Liver (tissue), 8 donors: ENCODE measurements at regions not wholly inside any gene's neighbourhood (a gene's known extent, or its start where the extent isn't known, plus 50 kb on each side); places are given as distances from the start of the nearest gene placed in this dataset.

Experiments used
- DNase-seq: peaks from one replicate; pipeline ENCODE4 v3.0.0-alpha.2; 2017; ENCODE audit warnings: low spot score
- H3K27ac ChIP-seq, 2 donors: one replicate each; pipeline ENCODE4 v1.7.0; 2013; ENCODE audit warnings: inconsistent platforms in 2 of 2, low read length in 2 of 2, control low read depth in 1 of 2, low read depth in 1 of 2, mild to moderate bottlenecking in 1 of 2
- H3K27me3 ChIP-seq, 4 donors: one replicate each; pipeline versions ENCODE4 v1.6.1 to v1.7.0; 2013; ENCODE audit warnings: low read length in 3 of 4, inconsistent platforms in 1 of 4, mild to moderate bottlenecking in 1 of 4, moderate library complexity in 1 of 4; ENCODE audit not compliant: control insufficient read depth in 4 of 4, insufficient read depth in 4 of 4
- H3K36me3 ChIP-seq, 4 donors: one replicate each; pipeline versions ENCODE4 v1.6.1 to v1.7.0; 2013; ENCODE audit warnings: low read length in 3 of 4, mild to moderate bottlenecking in 3 of 4, low read depth in 1 of 4, moderate library complexity in 1 of 4; ENCODE audit not compliant: control insufficient read depth in 4 of 4, insufficient read depth in 3 of 4
- H3K4me1 ChIP-seq, 4 donors: one replicate each; pipeline versions ENCODE4 v1.6.1 to v1.7.0; 2013; ENCODE audit warnings: low read length in 3 of 4, mild to moderate bottlenecking in 3 of 4, moderate library complexity in 1 of 4; ENCODE audit not compliant: control insufficient read depth in 4 of 4, insufficient read depth in 4 of 4
- H3K4me3 ChIP-seq, 3 donors: one replicate each; pipeline versions ENCODE4 v1.6.1 to v1.7.0; 2013; ENCODE audit warnings: low read length in 3 of 3, control low read depth in 1 of 3, low read depth in 1 of 3, mild to moderate bottlenecking in 1 of 3
- H3K9ac ChIP-seq, 2 donors: one replicate each; pipeline ENCODE4 v1.7.0; 2013; ENCODE audit warnings: low read length in 2 of 2, mild to moderate bottlenecking in 2 of 2, moderate library complexity in 2 of 2, control low read depth in 1 of 2, low read depth in 1 of 2
- H3K9me3 ChIP-seq, 4 donors: one replicate each; pipeline versions ENCODE4 v1.6.1 to v1.7.0; 2013; ENCODE audit warnings: low read length in 3 of 4; ENCODE audit not compliant: control insufficient read depth in 4 of 4
- ATF3 ChIP-seq: IDR thresholded peaks from 2 replicates; pipeline ENCODE4 v1.6.1; 2016; ENCODE audit warnings: antibody characterized with exemption
- CTCF ChIP-seq: fragments of 150-350 bp; IDR thresholded peaks from 2 replicates; pipeline ENCODE4 v1.5.1; 2017; ENCODE audit warnings: improper control_type of control experiment, low read depth, low read length; ENCODE audit not compliant: missing input control
- EGR1 ChIP-seq, 2 donors: IDR thresholded peaks; 2 replicates each; pipeline ENCODE4 v1.6.1; 2016 to 2018; ENCODE audit warnings: antibody characterized with exemption in 2 of 2, low read depth in 2 of 2
- FOXA1 ChIP-seq: IDR thresholded peaks from 2 replicates; pipeline ENCODE4 v1.6.1; 2016; ENCODE audit warnings: antibody characterized with exemption
- FOXA2 ChIP-seq: IDR thresholded peaks from 2 replicates; pipeline ENCODE4 v1.6.1; 2016; ENCODE audit warnings: antibody characterized with exemption
- GABPA ChIP-seq, 2 donors: IDR thresholded peaks in 1 of 2; conservative IDR thresholded peaks in 1 of 2; 2 replicates each; pipeline ENCODE4 v1.6.1; 2016; ENCODE audit warnings: antibody characterized with exemption in 2 of 2, mild to moderate bottlenecking in 1 of 2, moderate library complexity in 1 of 2
- HNF4A ChIP-seq, 2 donors: conservative IDR thresholded peaks; 2 replicates each; pipeline ENCODE4 v1.6.1; 2016; ENCODE audit warnings: antibody characterized with exemption in 2 of 2, mild to moderate bottlenecking in 2 of 2
- HNF4G ChIP-seq: IDR thresholded peaks from 2 replicates; pipeline ENCODE4 v1.6.1; 2016; ENCODE audit warnings: antibody characterized with exemption
- JUND ChIP-seq, 2 donors: IDR thresholded peaks; 2 replicates each; pipeline ENCODE4 v1.6.1; 2016; ENCODE audit warnings: antibody characterized with exemption in 2 of 2
- MAX ChIP-seq: IDR thresholded peaks from 2 replicates; pipeline ENCODE4 v1.6.1; 2016; ENCODE audit warnings: antibody characterized with exemption
- NR2F2 ChIP-seq: IDR thresholded peaks from 2 replicates; pipeline ENCODE4 v1.6.1; 2016; ENCODE audit warnings: antibody characterized with exemption
- RAD21 ChIP-seq, 2 donors: IDR thresholded peaks; 2 replicates each; pipeline ENCODE4 v1.6.1; 2016; ENCODE audit warnings: antibody characterized with exemption in 2 of 2, mild to moderate bottlenecking in 2 of 2
- REST ChIP-seq: IDR thresholded peaks from 2 replicates; pipeline ENCODE4 v1.6.1; 2016; ENCODE audit warnings: antibody characterized with exemption, mild to moderate bottlenecking
- RXRA ChIP-seq, 2 donors: IDR thresholded peaks; 2 replicates each; pipeline ENCODE4 v1.6.1; 2017 to 2018; ENCODE audit warnings: antibody characterized with exemption in 2 of 2, mild to moderate bottlenecking in 1 of 2
- SP1 ChIP-seq: IDR thresholded peaks from 2 replicates; pipeline ENCODE4 v1.6.1; 2018; ENCODE audit warnings: antibody characterized with exemption, mild to moderate bottlenecking
- TAF1 ChIP-seq: conservative IDR thresholded peaks from 2 replicates; pipeline ENCODE4 v1.6.1; 2016; ENCODE audit warnings: antibody characterized with exemption, mild to moderate bottlenecking
- YY1 ChIP-seq: IDR thresholded peaks from 2 replicates; pipeline ENCODE4 v1.6.1; 2016; ENCODE audit warnings: antibody characterized with exemption, mild to moderate bottlenecking
- ZBTB33 ChIP-seq: IDR thresholded peaks from 2 replicates; pipeline ENCODE4 v1.6.1; 2016; ENCODE audit warnings: antibody characterized with exemption
- WGBS: extraction: QIAGEN DNeasy Blood & Tissue Kit; methylation state at CpG from one replicate; pipeline ENCODE4 v1.1.7; 2013; 5-methylcytosine and 5-hydroxymethylcytosine counted together
- donor health status: healthy.
- donor health status: healthy.
- donor health status: healthy.
- donor health status: healthy.
- donor health status: healthy.

GRCh38 chr1:83619170-83619896 lies 379.6 kb downstream of the TTLL7 start:
- TF ChIP-seq ATF3 = no peak
- no peak for TF ChIP-seq EGR1 (IDR thresholded peaks at IDR 0.05; ENCODE audit: low read depth in 2 of 2)
- TF ChIP-seq REST = no peak
- no peak for TF ChIP-seq ZBTB33
- Histone ChIP-seq H3K4me1 (no peaks in the 10 kb centered on the region), H3K36me3 (no peaks in the 10 kb centered on the region), H3K9me3 (no peaks in the 10 kb centered on the region), H3K27me3 (no peaks in the 10 kb centered on the region), H3K27ac (no peak overlapping the region), H3K9ac (no peak overlapping the region), H3K4me3 (no peak overlapping the region)
- whole genome bisulfite sequencing = 76% methylated on average over 2 of the region's 2 CpGs
- DNase-seq = no peak

- 95% methylated on average over 7 of the region's 7 CpGs for WGBS
- H3K9ac ChIP-seq = no peak overlapping the region
- H3K27me3 ChIP-seq = no peaks in the 10 kb centered on the region
- H3K27ac ChIP-seq = no peak overlapping the region
- H3K9me3 ChIP-seq = no peaks in the 10 kb centered on the region
- H3K4me1 ChIP-seq = no peaks in the 10 kb centered on the region
- no peak for DNase-seq
- no peak overlapping the region for H3K4me3 ChIP-seq
- no peaks in the 10 kb centered on the region for H3K36me3 ChIP-seq
- TF ChIP-seq REST (no peak), ZBTB33 (no peak), HNF4G (no peak), TAF1 (no peak), MAX (no peak), YY1 (no peak), EGR1 (IDR thresholded peaks at IDR 0.05; ENCODE audit: low read depth in 2 of 2) (no peak), GABPA (IDR thresholded peaks at IDR 0.05 in 1 of 2, conservative IDR thresholded peaks at IDR 0.05 in 1 of 2) (no peak), ATF3 (no peak), RAD21 (IDR thresholded peaks at IDR 0.05) (no peak), FOXA1 (no peak), FOXA2 (no peak), HNF4A (conservative IDR thresholded peaks at IDR 0.05) (no peak), CTCF (no peak), SP1 (no peak), NR2F2 (no peak), JUND (IDR thresholded peaks at IDR 0.05) (no peak), RXRA (IDR thresholded peaks at IDR 0.05) (no peak)
Measured at GRCh38 chr1:83617883-83618282, 381.0 kb downstream of the TTLL7 start.
